G401 (cell line): ENCODE measurements at regions not wholly inside any gene's neighbourhood (a gene's known extent, or its start where the extent isn't known, plus 50 kb on each side); places are given as distances from the start of the nearest gene placed in this dataset.

Experiments used
- DNase-seq: peaks from one replicate; pipeline ENCODE4 v3.0.0-alpha.2; 2015; ENCODE audit warnings: low spot score
- in situ Hi-C: cut with HindIII; loops from 2 replicates; pipeline ENCODE4 v1.10.0; 2016; ENCODE audit warnings: low sequenced_read_pairs, mixed read lengths

DNA sequence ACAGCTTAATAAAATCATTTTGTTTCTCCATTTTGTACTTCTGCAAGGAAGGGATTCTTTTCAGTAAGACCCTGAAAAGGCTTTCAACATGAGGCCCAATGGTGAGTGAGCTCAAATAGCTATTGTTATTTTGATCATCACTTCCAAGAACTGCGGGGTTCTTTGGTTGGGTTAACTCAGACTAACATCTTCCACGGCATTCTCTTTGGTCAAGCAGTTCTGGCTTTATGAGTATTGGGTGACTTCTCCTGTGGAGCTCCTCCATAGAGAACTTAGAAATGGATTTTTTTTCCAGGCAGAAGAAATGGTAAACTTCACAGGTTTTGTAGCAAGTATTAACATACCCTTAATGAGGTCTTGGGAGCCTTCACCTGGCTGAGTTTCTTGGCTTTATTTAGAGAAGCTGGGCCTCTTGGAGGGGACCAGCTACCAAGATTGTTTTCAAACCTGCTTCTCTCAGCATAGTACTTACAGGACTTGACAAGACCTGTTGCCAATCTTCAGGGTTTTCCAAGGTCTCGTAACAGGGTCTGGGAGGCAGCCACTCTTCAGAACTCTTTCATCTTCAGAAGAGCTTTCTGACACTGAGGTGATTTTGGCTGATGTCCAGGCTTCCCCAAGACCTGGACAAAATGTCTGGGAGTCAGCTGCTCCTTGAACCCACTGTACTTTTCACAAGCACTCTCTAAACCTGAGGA, 353.2 kb upstream of the ETAA1 start:
- in situ Hi-C loops: no loop called here
- no peak for DNase-seq

- in situ Hi-C loops: no loop called here
- no peak for DNase-seq
Observed at GRCh38 chr2:67046591-67046990, 350.5 kb upstream of the ETAA1 start.

DNA sequence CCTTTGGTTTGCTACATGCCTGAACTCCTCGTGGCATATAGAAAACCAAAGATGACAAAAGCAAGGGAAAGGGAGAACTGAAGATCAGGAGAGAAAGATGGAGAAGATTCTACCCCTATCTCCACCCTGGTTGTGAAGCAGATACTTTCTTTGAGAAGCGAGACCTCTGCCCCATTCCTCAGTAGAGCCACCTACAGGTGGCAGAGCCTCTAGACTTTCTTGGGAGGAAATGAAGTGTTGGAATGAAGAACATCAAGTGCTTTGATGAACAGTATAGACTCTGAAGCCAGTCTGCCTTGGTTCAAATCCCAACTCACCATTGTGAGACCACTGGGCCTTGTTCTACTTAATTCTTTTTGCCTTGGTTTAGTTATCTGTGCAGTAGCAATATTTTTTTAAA, 348.8 kb upstream of the ETAA1 start:
- DNase-seq: no peak
- in situ Hi-C loops: no loop called here

GRCh38 chr2:67050622-67051021, 346.5 kb upstream of the ETAA1 start:
- in situ Hi-C loops: no loop called here
- no peak for DNase-seq

GRCh38 chr2:67054728-67055127, 342.4 kb upstream of the ETAA1 start:
- in situ Hi-C loops: no loop called here
- no peak for DNase-seq

GRCh38 chr2:67055387-67056304, 341.5 kb upstream of the ETAA1 start:
- in situ Hi-C loops: no loop called here
- DNase-seq: no peak

GRCh38 chr2:67057123-67057522, 340.0 kb upstream of the ETAA1 start:
- DNase-seq: no peak
- in situ Hi-C loops: no loop called here

GRCh38 chr2:67057901-67058703, 339.0 kb upstream of the ETAA1 start:
- peak; percentile 69 for DNase-seq

DNA sequence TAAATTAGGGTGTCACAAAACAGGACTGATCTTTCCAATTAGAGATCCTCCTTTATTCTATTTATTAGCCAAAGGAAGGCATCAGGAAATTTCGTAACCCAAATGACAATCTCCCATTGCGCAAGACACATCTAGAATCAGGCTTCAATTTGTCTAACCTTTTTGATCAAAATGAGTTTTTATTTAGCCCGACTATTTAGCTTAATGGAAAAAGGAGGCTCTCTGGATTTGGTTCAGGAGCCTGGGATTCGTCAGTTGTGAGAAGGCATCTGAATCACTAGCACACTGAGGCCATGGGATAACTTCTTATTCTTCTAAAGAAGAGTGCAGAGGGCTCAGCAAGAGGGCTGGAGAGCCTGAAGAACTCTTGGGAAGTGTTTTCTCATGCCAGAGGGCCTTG, 332.1 kb upstream of the ETAA1 start:
- in situ Hi-C loops: no loop called here
- no peak for DNase-seq

More at GRCh38 chr2:67057901-67058703, 339.0 kb upstream of the ETAA1 start:
- in situ Hi-C loops: no loop called here

DNA sequence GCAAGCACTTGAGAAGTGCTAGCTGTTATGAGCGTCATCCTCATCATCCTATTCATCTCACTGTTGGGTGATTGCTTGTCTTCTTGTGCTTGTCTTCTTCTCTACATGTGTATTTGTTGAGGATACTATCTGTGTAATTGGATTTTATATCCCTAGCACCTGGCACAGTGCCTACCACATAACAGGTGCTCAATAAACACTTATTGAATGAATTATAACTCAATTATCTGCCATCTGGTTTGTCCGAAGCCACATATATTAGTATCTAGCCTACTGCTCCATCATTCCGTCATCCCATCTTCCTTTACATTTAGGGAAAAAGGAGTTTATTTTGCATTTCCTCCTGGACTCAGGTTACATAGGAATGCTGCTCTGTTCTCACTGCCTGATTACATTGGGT, 330.4 kb upstream of the ETAA1 start:
- DNase-seq: no peak
- in situ Hi-C loops: no loop called here

GRCh38 chr2:67067656-67068055, 329.5 kb upstream of the ETAA1 start:
- DNase-seq: no peak
- in situ Hi-C loops: no loop called here

DNA sequence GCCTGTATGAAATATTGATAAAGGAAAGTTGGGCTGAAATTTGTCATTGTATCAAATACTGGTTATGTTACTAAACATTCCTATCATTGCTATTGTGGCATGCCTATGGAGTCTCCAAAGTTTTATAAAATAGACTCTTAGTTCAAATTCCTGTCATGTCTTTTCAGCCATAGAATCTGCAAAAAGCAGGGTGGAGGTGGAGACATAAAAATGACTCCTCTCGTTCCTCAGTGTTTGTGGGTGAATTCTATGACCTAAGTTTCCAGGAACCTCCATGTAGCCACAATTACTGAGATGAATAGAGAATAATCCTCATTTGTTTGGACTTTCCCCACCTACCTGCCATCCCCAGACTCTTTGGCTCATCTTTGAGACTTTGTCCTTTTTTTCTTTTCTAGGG, 326.3 kb upstream of the ETAA1 start:
- no peak for DNase-seq
- in situ Hi-C loops: no loop called here

DNA sequence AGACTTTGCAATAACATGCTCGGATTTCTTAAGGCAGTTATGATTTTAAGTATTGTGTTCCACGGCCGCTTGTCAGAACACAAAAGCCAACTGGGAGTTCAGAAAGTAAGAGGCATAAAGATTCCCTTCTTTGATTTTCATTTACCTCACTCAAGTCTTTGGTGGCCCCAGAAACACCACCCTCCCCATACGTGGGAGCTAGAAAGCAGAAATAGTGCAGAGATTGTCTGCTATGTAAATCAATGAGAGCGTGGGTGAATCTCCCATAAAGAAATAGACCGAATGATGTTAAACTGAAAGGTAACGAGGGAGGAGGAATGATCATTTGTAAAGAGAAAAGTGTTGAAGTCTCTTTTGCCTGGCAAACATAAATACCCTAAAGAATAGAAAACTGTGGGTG, 322.1 kb upstream of the ETAA1 start:
- in situ Hi-C loops: no loop called here
- no peak for DNase-seq

GRCh38 chr2:67075530-67076238, 321.4 kb upstream of the ETAA1 start:
- in situ Hi-C loops: no loop called here
- no peak for DNase-seq

GRCh38 chr2:67076239-67076624, 320.9 kb upstream of the ETAA1 start:
- DNase-seq: no peak

DNA sequence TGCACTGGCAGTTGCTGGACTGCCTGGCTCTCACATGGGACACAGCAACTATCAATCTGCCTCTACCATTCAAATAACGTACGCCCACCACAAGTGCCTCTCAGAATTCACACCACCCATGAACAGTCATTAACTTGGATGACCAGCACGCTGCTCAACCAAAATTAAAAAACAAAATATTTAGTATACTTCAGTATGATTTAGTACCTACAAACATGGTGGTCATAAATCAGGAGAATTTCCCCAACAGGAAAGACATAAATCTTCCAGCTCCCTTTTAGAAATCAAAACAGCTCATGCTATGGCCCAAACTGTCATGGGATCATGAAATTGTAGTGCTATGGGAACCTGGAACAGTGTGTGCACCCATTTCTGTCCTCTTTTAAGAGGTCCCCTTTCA, 317.4 kb upstream of the ETAA1 start:
- in situ Hi-C loops: no loop called here
- no peak for DNase-seq

More at GRCh38 chr2:67076239-67076624, 320.9 kb upstream of the ETAA1 start:
- in situ Hi-C loops: no loop called here

DNA sequence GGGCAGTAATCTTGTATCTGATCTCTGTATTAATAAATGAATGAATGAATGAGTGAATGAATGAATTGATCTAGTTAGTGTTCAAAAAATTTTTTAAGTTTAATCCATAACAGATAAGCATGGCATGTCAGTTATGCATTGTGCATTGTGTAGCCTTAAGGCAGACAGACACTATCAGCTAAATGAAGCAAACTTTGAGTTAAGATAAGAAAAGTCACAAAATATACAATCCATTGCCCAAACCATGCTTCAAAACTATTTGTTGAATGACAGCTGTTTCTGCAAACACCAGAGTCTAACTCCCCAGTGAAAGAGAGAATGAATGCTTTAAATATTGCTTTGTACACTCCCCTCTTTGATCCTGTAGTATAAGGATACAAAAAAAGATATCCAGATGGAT, 314.3 kb upstream of the ETAA1 start:
- DNase-seq: no peak
- in situ Hi-C loops: no loop called here

DNA sequence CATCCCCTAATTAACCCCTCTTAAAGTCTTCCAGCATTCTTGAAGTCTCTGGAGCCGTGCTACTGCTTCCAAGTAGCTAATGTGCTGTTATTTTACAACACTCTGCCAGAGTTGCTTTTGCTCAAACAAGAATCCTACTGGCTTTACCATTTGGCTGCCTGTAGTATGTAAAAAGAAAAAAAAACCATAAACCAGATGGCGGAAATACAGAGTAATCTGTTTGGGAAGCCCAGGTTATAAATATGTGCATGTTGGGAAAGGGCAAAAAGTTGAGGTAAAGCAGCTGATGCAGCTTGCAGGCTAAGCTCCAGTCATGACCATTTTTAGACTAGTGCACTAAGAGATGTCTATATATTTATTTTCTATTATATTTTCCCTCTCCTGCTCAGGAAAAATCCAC, 313.2 kb upstream of the ETAA1 start:
- in situ Hi-C loops: no loop called here
- peak; percentile 73 for DNase-seq

DNA sequence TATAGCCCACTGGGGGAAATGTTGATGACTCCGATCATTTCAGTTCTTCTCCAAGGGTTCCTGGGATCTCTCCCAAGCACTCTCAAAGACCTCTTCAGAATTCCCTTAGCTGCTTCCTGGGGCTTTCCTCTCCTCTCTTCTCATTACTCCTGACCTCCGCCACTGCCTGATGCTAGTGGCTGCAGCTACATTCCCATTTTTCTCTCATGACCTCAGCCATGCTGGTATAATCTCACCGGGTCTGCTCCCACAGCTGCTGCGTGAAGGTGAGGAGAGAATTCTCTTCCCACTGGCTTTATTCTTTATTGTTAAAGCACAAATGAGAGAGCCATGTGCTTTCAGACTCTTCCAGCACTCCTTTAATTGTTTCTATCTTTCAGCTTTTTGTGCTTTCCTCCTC, 312.0 kb upstream of the ETAA1 start:
- in situ Hi-C loops: no loop called here
- no peak for DNase-seq
